ENCODE measurements at regions not wholly inside any gene's neighbourhood (a gene's known extent, or its start where the extent isn't known, plus 50 kb on each side); places are given as distances from the start of the nearest gene placed in this dataset.

- no peak for DNase-seq (ENCODE audit: low read depth in 4 of 4, low spot score in 3 of 4)
Measured at GRCh38 chr4:184529283-184529682, 54.9 kb upstream of the IRF2 start.

GRCh38 chr4:184528713-184529112, 54.4 kb upstream of the IRF2 start:
- DNase-seq (ENCODE audit: low read depth in 4 of 4, low spot score in 3 of 4), result no peak

GRCh38 chr4:184528051-184528450, 53.7 kb upstream of the IRF2 start:
- no peak for DNase-seq (ENCODE audit: low read depth in 4 of 4, low spot score in 3 of 4)

DNA sequence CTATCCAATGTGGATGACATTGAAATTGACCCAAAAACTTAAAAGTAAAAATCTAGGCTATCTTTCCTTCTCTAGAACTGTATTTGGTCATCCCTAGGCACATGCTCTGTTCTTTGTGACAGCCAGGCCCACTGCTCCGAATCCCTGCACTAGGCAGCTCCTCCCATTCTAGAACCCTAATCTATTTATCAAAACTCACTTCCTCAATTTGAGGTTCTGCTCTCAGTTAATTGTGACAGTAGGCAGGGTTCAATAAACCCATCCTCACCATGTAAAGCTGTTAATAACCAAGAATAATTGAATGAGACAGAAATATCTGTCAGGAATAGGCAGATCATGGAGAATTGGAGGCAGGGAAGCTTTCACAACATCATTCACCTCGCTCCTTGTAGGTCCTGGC, 51.9 kb upstream of the IRF2 start:
- no peak for DNase-seq (ENCODE audit: low read depth in 4 of 4, low spot score in 3 of 4)
